Transverse colon (tissue), 4 donors: ENCODE measurements at regions not wholly inside any gene's neighbourhood (a gene's known extent, or its start where the extent isn't known, plus 50 kb on each side); places are given as distances from the start of the nearest gene placed in this dataset.
"Not testable (repeated sequence)": the region's sequence is repeated elsewhere in the genome, so short reads cannot be mapped to it uniquely, and the experiment has no call there.

Source experiments
- POLR2AphosphoS5 ChIP-seq, 3 donors: sonication (generic); formaldehyde crosslinking; IDR thresholded peaks; one replicate each; pipeline ENCODE4 v1.6.1; 2016; ENCODE audit warnings: antibody characterized with exemption in 3 of 3
- TF ChIP-seq, protein P1 (sequence below), 5 experiments: fragments of 200-600 bp in 3 of 5; fragments of 450-650 bp in 2 of 5; sonication (generic) in 3 of 5; IDR thresholded peaks; 1 replicate in 2 of 5; 2 replicates in 3 of 5; pipeline ENCODE4 v1.5.1; 2016 to 2017; ENCODE audit warnings: antibody characterized with exemption in 5 of 5, inconsistent platforms in 3 of 5, mild to moderate bottlenecking in 2 of 5, moderate library complexity in 1 of 5

- TF ChIP-seq, protein P1, sequence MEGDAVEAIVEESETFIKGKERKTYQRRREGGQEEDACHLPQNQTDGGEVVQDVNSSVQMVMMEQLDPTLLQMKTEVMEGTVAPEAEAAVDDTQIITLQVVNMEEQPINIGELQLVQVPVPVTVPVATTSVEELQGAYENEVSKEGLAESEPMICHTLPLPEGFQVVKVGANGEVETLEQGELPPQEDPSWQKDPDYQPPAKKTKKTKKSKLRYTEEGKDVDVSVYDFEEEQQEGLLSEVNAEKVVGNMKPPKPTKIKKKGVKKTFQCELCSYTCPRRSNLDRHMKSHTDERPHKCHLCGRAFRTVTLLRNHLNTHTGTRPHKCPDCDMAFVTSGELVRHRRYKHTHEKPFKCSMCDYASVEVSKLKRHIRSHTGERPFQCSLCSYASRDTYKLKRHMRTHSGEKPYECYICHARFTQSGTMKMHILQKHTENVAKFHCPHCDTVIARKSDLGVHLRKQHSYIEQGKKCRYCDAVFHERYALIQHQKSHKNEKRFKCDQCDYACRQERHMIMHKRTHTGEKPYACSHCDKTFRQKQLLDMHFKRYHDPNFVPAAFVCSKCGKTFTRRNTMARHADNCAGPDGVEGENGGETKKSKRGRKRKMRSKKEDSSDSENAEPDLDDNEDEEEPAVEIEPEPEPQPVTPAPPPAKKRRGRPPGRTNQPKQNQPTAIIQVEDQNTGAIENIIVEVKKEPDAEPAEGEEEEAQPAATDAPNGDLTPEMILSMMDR (IDR thresholded peaks at IDR 0.05) = not testable (repeated sequence)
- TF ChIP-seq POLR2AphosphoS5 (IDR thresholded peaks at IDR 0.05) = not testable (repeated sequence)
Measured at GRCh38 chr4:60729764-60730163, 470.4 kb upstream of the ADGRL3 start.
